ENCODE measurements at regions not wholly inside any gene's neighbourhood (a gene's known extent, or its start where the extent isn't known, plus 50 kb on each side); places are given as distances from the start of the nearest gene placed in this dataset.

DNA sequence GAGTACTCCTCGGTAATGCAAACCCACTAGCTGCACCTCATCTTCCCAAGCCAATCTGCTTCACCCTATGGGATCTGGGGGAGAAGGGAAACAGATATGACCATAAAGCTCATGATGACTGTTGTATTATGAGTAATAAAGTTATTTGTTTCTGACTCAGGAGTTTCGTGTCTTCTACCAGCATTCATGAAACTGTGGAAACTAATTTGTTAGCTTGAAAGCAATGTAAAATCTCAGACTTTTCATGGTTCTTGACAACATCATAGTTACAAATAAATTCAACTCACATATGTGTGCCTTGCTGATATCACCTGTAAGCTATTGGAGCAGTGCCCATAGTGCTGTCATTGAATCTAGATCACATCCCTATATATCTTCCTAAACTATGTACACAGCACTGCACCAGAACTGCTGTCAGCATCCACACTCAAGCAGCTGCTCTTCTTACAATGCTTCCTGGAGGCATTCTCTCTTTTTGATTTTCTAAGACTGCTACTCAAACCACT is 135.6 kb upstream of the KYNU start:
- H3K4me2 ChIP-seq (ENCODE audit: insufficient read depth, insufficient read length, low read length), result no peak overlapping the region
- Mint-ChIP-seq H3K9me3 (peaks cover 6 to 11% of the 10 kb centered on the region in 2 experiments; a peak in 4 of 5 replicates), H3K27me3 (ENCODE audit: low read depth) (no peaks in the 10 kb centered on the region), H3K27ac (no peak overlapping the region), H3K36me3 (ENCODE audit: insufficient read depth in 1 of 3, low read depth in 3 of 3) (peaks cover 0 to 5% (median 0%) of the 10 kb centered on the region in 3 experiments; a peak in 1 of 7 replicates), H3K4me1 (peaks cover 0 to 2% of the 10 kb centered on the region in 2 experiments; a peak in 2 of 4 replicates), H3K4me3 (no peak overlapping the region)
- H4K20me1 ChIP-seq (ENCODE audit: control insufficient read depth, insufficient read depth, insufficient read length), result no peaks in the 10 kb centered on the region
- TF ChIP-seq, protein P1, sequence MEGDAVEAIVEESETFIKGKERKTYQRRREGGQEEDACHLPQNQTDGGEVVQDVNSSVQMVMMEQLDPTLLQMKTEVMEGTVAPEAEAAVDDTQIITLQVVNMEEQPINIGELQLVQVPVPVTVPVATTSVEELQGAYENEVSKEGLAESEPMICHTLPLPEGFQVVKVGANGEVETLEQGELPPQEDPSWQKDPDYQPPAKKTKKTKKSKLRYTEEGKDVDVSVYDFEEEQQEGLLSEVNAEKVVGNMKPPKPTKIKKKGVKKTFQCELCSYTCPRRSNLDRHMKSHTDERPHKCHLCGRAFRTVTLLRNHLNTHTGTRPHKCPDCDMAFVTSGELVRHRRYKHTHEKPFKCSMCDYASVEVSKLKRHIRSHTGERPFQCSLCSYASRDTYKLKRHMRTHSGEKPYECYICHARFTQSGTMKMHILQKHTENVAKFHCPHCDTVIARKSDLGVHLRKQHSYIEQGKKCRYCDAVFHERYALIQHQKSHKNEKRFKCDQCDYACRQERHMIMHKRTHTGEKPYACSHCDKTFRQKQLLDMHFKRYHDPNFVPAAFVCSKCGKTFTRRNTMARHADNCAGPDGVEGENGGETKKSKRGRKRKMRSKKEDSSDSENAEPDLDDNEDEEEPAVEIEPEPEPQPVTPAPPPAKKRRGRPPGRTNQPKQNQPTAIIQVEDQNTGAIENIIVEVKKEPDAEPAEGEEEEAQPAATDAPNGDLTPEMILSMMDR (conservative IDR thresholded peaks at IDR 0.05), result no peak
- H3K4ac ChIP-seq (ENCODE audit: low read depth, low read length), result no peak overlapping the region
- no peak for DNase-seq
- H3K79me1 ChIP-seq (ENCODE audit: insufficient read depth, low read depth, low read length, poor library complexity, severe bottlenecking), result no peaks in the 10 kb centered on the region
- no peak overlapping the region for H3K9ac ChIP-seq (ENCODE audit: extremely low read depth, insufficient read length, low read length)
- H3T11ph ChIP-seq (ENCODE audit: low read length), result no peak overlapping the region
- no peak overlapping the region for H2BK15ac ChIP-seq (ENCODE audit: low read depth, low read length)
- H4K8ac ChIP-seq (replicated peaks; ENCODE audit: insufficient read length, low read depth, low read length), result no peak overlapping the region
- no peaks in the 10 kb centered on the region for H3K4me1 ChIP-seq (ENCODE audit: insufficient read depth, low read length)
- H3K23me2 ChIP-seq (ENCODE audit: insufficient read length, low read depth, low read length, poor library complexity, severe bottlenecking), result no peaks in the 10 kb centered on the region
- no peak overlapping the region for H2BK120ac ChIP-seq (ENCODE audit: low read depth, low read length, poor library complexity, severe bottlenecking)
- no peak overlapping the region for H4K5ac ChIP-seq (ENCODE audit: insufficient read length, low read depth, low read length)
- no peak overlapping the region for H3K23ac ChIP-seq (ENCODE audit: insufficient read length, low read depth, low read length)
- no peak overlapping the region for H2BK5ac ChIP-seq (ENCODE audit: insufficient read length, low read length)
- no peaks in the 10 kb centered on the region for H3K9me3 ChIP-seq (ENCODE audit: control insufficient read depth, low read depth, low read length)
- H3K79me2 ChIP-seq (ENCODE audit: insufficient read depth, low read length), result no peaks in the 10 kb centered on the region
- H3K27ac ChIP-seq (ENCODE audit: insufficient read length, low read depth, low read length), result no peak overlapping the region
- no peak overlapping the region for H4K91ac ChIP-seq (ENCODE audit: insufficient read length, low read depth, low read length)
- H3K56ac ChIP-seq (ENCODE audit: insufficient read length, low read depth, low read length), result no peak overlapping the region
- no CpG with 5 or more reads among the region's 2 CpGs for WGBS (ENCODE audit: extremely low coverage, insufficient read length, low lambda C conversion rate)
- H3K18ac ChIP-seq (ENCODE audit: insufficient read length, low read depth, low read length), result no peak overlapping the region
- no peaks in the 10 kb centered on the region for H3K27me3 ChIP-seq (ENCODE audit: insufficient read depth, low read length)
- no peak overlapping the region for H2AK5ac ChIP-seq (ENCODE audit: insufficient read length, low read length)
- no peak overlapping the region for H2BK20ac ChIP-seq (ENCODE audit: low read depth, low read length, poor library complexity, severe bottlenecking)
- no peak overlapping the region for H2BK12ac ChIP-seq (ENCODE audit: insufficient read length, low read depth, low read length)
- no peak overlapping the region for H2AFZ ChIP-seq (ENCODE audit: low read length)
- no peak overlapping the region for H3K14ac ChIP-seq (ENCODE audit: insufficient read depth, low read length)

Measured in H9 (cell line).